NCI-H524 (cell line): ENCODE measurements at regions not wholly inside any gene's neighbourhood (a gene's known extent, or its start where the extent isn't known, plus 50 kb on each side); places are given as distances from the start of the nearest gene placed in this dataset.

ENCODE experiments used
- DNase-seq, 2 experiments: peaks; one replicate each; lab custom pipeline; 2025; lab: John Stamatoyannopoulos, UW

- DNase-seq = no peak
Measured at GRCh38 chr15:100812802-100813201, 66.8 kb upstream of the ALDH1A3 start.

GRCh38 chr15:100818927-100819326 is 60.7 kb upstream of the ALDH1A3 start:
- DNase-seq = no peak

- no peak for DNase-seq
Measured at GRCh38 chr15:100820528-100820927, 59.1 kb upstream of the ALDH1A3 start.

- no peak for DNase-seq
Measured at GRCh38 chr15:100821327-100821726, 58.3 kb upstream of the ALDH1A3 start.

- DNase-seq = no peak
Measured at GRCh38 chr15:100824211-100824610, 55.4 kb upstream of the ALDH1A3 start.

- no peak for DNase-seq
Measured at GRCh38 chr15:100829457-100829856, 50.2 kb upstream of the ALDH1A3 start.
